Rectal smooth muscle tissue (tissue), 1 donor: ENCODE measurements at regions not wholly inside any gene's neighbourhood (a gene's known extent, or its start where the extent isn't known, plus 50 kb on each side); places are given as distances from the start of the nearest gene placed in this dataset.
"Not testable (repeated sequence)": the region's sequence is repeated elsewhere in the genome, so short reads cannot be mapped to it uniquely, and the experiment has no call there.

Experiments
- H3K27ac ChIP-seq: one replicate; pipeline ENCODE4 v1.7.0; 2013; ENCODE audit warnings: low read depth, low read length, inconsistent platforms
- H3K27me3 ChIP-seq: one replicate; pipeline ENCODE4 v1.7.0; 2013; ENCODE audit warnings: low read length; ENCODE audit not compliant: control insufficient read depth, insufficient read depth
- H3K36me3 ChIP-seq: one replicate; pipeline ENCODE4 v1.7.0; 2013; ENCODE audit warnings: low read length; ENCODE audit not compliant: control insufficient read depth, insufficient read depth
- H3K4me1 ChIP-seq: one replicate; pipeline ENCODE4 v1.7.0; 2013; ENCODE audit warnings: low read length; ENCODE audit not compliant: control insufficient read depth, insufficient read depth
- H3K4me3 ChIP-seq: one replicate; pipeline ENCODE4 v1.7.0; 2013; ENCODE audit warnings: low read length
- H3K9ac ChIP-seq: one replicate; pipeline ENCODE4 v1.7.0; 2013; ENCODE audit warnings: low read length

GRCh38 chrX:9291629-9292028 is 173.2 kb upstream of the TBL1X start:
- Histone ChIP-seq H3K27ac (no peak overlapping the region), H3K9ac (no peak overlapping the region), H3K27me3 (peaks cover 5% of the 10 kb centered on the region), H3K36me3 (no peaks in the 10 kb centered on the region), H3K4me1 (no peaks in the 10 kb centered on the region), H3K4me3 (no peak overlapping the region)

DNA sequence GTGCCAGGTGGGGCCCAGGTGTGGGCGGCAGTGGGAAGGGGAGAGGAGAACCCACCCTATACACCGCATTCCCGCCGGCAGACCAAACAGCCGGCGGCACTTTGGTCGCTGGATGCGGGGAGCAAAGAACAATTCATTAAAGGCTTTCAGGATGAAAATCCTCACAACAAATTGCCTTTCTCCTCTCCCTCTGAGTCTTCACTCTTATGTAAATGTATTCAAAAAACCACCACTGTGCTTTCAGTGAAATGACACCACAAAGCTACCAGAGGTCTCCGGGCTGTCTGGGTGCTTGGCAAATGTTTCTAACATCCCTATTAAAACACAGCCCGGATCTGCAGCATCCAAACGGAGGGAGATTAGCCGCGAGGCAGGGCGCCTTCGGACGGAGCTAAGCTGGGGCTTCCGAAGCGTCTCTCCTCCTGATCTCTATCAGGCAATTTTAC is 171.8 kb upstream of the TBL1X start:
- H3K9ac ChIP-seq: no peak overlapping the region
- H3K4me1 ChIP-seq: no peaks in the 10 kb centered on the region
- H3K36me3 ChIP-seq: no peaks in the 10 kb centered on the region
- H3K27me3 ChIP-seq: peaks cover 5% of the 10 kb centered on the region
- H3K4me3 ChIP-seq: no peak overlapping the region
- no peak overlapping the region for H3K27ac ChIP-seq

DNA sequence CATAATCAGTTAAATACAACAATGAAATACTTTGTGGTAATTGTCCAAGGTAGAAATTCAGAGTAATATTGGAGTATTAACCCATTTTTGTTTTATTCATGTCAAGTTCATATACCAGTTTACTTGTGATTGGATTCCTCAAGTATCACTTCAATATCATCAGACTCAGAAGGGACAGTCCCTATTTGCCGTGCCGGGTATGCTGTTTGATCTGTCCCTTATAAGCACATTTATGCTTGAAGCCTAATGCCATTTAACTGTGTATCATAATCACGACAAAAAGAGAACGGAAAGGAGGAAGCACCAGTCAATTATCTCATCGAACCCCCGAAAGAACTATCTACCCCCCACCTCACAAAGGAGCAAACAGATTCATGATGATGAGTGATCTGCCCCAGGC is 171.0 kb upstream of the TBL1X start:
- H3K36me3 ChIP-seq: no peaks in the 10 kb centered on the region
- peaks cover 5% of the 10 kb centered on the region for H3K27me3 ChIP-seq
- H3K4me1 ChIP-seq: no peaks in the 10 kb centered on the region
- no peak overlapping the region for H3K27ac ChIP-seq
- no peak overlapping the region for H3K4me3 ChIP-seq
- H3K9ac ChIP-seq: no peak overlapping the region

- H3K4me3 ChIP-seq: no peak overlapping the region
- no peak overlapping the region for H3K9ac ChIP-seq
- no peaks in the 10 kb centered on the region for H3K36me3 ChIP-seq
- peaks cover 5% of the 10 kb centered on the region for H3K27me3 ChIP-seq
- no peaks in the 10 kb centered on the region for H3K4me1 ChIP-seq
- H3K27ac ChIP-seq: no peak overlapping the region
These were observed 169.3 kb upstream of the TBL1X start for GRCh38 chrX:9295551-9295950.

DNA sequence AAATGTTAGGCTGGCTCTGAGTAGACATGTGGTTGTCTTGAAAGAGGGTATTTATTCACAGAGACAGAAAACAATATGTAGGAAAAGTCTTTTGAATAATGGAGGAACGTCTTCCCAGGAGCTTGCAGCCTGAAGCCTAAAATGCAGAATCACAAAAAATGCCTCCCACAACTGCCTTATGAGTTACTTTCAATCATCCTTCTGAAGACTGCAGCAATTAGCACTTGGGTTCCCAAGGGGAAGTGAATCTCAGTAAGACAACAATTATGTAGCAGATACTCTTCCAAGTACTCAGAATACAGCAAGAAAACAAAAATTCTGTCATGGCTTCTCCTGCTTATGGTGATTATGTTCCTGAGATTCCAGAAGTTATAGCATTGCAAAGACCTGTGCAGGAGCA is 166.6 kb upstream of the TBL1X start:
- Histone ChIP-seq H3K4me3 (no peak overlapping the region), H3K27ac (no peak overlapping the region), H3K9ac (no peak overlapping the region), H3K27me3 (peaks cover 3% of the 10 kb centered on the region), H3K36me3 (no peaks in the 10 kb centered on the region), H3K4me1 (no peaks in the 10 kb centered on the region)

- not testable (repeated sequence) for H3K4me1 ChIP-seq, H3K27me3 ChIP-seq, H3K27ac ChIP-seq, H3K9ac ChIP-seq, H3K36me3 ChIP-seq, H3K4me3 ChIP-seq
These were observed 165.2 kb upstream of the TBL1X start for GRCh38 chrX:9299681-9300080.

- Histone ChIP-seq H3K36me3 (no peaks in the 10 kb centered on the region), H3K4me3 (no peak overlapping the region), H3K4me1 (no peaks in the 10 kb centered on the region), H3K9ac (no peak overlapping the region), H3K27me3 (no peaks in the 10 kb centered on the region), H3K27ac (peak overlapping the region; percentile 52)
These were observed 163.0 kb upstream of the TBL1X start for GRCh38 chrX:9301836-9302235.

- no peaks in the 10 kb centered on the region for H3K4me1 ChIP-seq
- H3K36me3 ChIP-seq: no peaks in the 10 kb centered on the region
- H3K4me3 ChIP-seq: no peak overlapping the region
- no peak overlapping the region for H3K9ac ChIP-seq
- H3K27me3 ChIP-seq: no peaks in the 10 kb centered on the region
- H3K27ac ChIP-seq: no peak overlapping the region
These were observed 162.5 kb upstream of the TBL1X start for GRCh38 chrX:9302381-9302780.

- no peaks in the 10 kb centered on the region for H3K27me3 ChIP-seq
- H3K4me1 ChIP-seq: no peaks in the 10 kb centered on the region
- no peak overlapping the region for H3K27ac ChIP-seq
- no peak overlapping the region for H3K4me3 ChIP-seq
- H3K36me3 ChIP-seq: no peaks in the 10 kb centered on the region
- H3K9ac ChIP-seq: no peak overlapping the region
These were observed 156.4 kb upstream of the TBL1X start for GRCh38 chrX:9308426-9308825.

GRCh38 chrX:9310616-9311015 is 154.2 kb upstream of the TBL1X start:
- Histone ChIP-seq H3K4me3 (no peak overlapping the region), H3K27me3 (no peaks in the 10 kb centered on the region), H3K9ac (no peak overlapping the region), H3K4me1 (no peaks in the 10 kb centered on the region), H3K27ac (no peak overlapping the region), H3K36me3 (no peaks in the 10 kb centered on the region)

DNA sequence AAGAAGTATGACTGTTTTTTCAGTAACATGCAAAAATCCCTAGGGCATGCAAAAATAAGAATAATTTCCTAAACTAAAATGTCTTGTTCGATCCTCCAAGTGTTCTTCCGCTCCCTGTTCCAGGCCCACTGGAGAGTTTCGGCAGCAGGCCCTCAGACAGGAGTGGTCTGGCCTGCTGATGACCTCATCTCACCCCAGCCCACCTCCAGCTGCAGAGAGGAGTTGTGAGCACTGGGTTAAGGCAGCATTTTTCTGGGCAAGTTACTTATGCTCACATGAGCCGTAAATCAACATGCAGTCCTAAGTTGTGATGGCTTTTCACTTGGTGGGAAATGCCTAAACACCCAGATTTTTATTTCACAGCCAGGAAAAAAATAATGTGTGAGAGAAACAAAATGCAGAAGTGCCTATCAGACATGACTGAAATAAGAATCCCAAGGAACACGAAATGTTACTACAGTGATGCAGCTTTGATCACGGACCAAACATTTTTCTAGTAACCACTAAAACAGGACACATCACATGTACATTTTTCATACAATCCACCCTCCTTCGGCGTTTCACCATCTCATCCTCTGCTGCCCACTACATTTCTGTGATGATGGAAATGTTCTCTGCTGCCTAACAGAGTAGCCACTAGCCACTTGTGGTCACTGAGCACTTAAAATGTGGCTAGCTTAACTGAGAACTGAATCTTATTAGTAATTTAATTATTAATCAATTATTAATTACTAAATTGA is 153.3 kb upstream of the TBL1X start:
- Histone ChIP-seq H3K36me3 (no peaks in the 10 kb centered on the region), H3K27ac (no peak overlapping the region), H3K4me3 (no peak overlapping the region)

GRCh38 chrX:9312922-9313867 is 151.7 kb upstream of the TBL1X start:
- Histone ChIP-seq H3K36me3 (no peaks in the 10 kb centered on the region), H3K9ac (no peak overlapping the region), H3K27me3 (no peaks in the 10 kb centered on the region), H3K4me1 (no peaks in the 10 kb centered on the region), H3K4me3 (no peak overlapping the region), H3K27ac (no peak overlapping the region)

More for the DNA sequence above, 153.3 kb upstream of the TBL1X start:
- H3K9ac ChIP-seq: no peak overlapping the region
- H3K27me3 ChIP-seq: no peaks in the 10 kb centered on the region
- H3K4me1 ChIP-seq: no peaks in the 10 kb centered on the region
